ENCODE measurements at regions not wholly inside any gene's neighbourhood (a gene's known extent, or its start where the extent isn't known, plus 50 kb on each side); places are given as distances from the start of the nearest gene placed in this dataset.

GRCh38 chr22:27204280-27204679 is 546.9 kb downstream of the MIAT start:
- WGBS (ENCODE audit: extremely low coverage, insufficient read length, low lambda C conversion rate): no CpG with 5 or more reads among the region's 5 CpGs
- Mint-ChIP-seq H3K27ac (no peak overlapping the region), H3K4me1 (peaks cover 28 to 34% of the 10 kb centered on the region in 2 experiments)

More at GRCh38 chr22:27204280-27204679, 546.9 kb downstream of the MIAT start:
- Histone ChIP-seq H2BK5ac (ENCODE audit: insufficient read length, low read length) (no peak overlapping the region), H3K23me2 (ENCODE audit: insufficient read length, low read depth, low read length, poor library complexity, severe bottlenecking) (no peaks in the 10 kb centered on the region), H3K27ac (ENCODE audit: insufficient read length, low read depth, low read length) (no peak overlapping the region), H3K79me1 (ENCODE audit: insufficient read depth, low read depth, low read length, poor library complexity, severe bottlenecking) (no peaks in the 10 kb centered on the region), H4K91ac (ENCODE audit: insufficient read length, low read depth, low read length) (no peak overlapping the region), H2BK12ac (ENCODE audit: insufficient read length, low read depth, low read length) (no peak overlapping the region), H3K9me3 (ENCODE audit: control insufficient read depth, low read depth, low read length) (no peaks in the 10 kb centered on the region), H2BK120ac (ENCODE audit: low read depth, low read length, poor library complexity, severe bottlenecking) (no peak overlapping the region), H2AK5ac (ENCODE audit: insufficient read length, low read length) (no peak overlapping the region), H2BK15ac (ENCODE audit: low read depth, low read length) (no peak overlapping the region), H3T11ph (ENCODE audit: low read length) (no peak overlapping the region), H2AFZ (ENCODE audit: low read length) (no peak overlapping the region), H3K23ac (ENCODE audit: insufficient read length, low read depth, low read length) (no peak overlapping the region), H4K5ac (ENCODE audit: insufficient read length, low read depth, low read length) (no peak overlapping the region), H3K27me3 (ENCODE audit: insufficient read depth, low read length) (no peaks in the 10 kb centered on the region), H3K4me2 (ENCODE audit: insufficient read depth, insufficient read length, low read length) (no peak overlapping the region), H4K20me1 (ENCODE audit: control insufficient read depth, insufficient read depth, insufficient read length) (no peaks in the 10 kb centered on the region), H3K14ac (ENCODE audit: insufficient read depth, low read length) (no peak overlapping the region), H2BK20ac (ENCODE audit: low read depth, low read length, poor library complexity, severe bottlenecking) (no peak overlapping the region), H3K56ac (ENCODE audit: insufficient read length, low read depth, low read length) (no peak overlapping the region), H3K79me2 (ENCODE audit: insufficient read depth, low read length) (no peaks in the 10 kb centered on the region), H3K4ac (ENCODE audit: low read depth, low read length) (no peak overlapping the region), H3K18ac (ENCODE audit: insufficient read length, low read depth, low read length) (no peak overlapping the region), H3K4me1 (ENCODE audit: insufficient read depth, low read length) (peaks cover 2% of the 10 kb centered on the region; the same call in 1 of the 2 replicates), H3K9ac (ENCODE audit: extremely low read depth, insufficient read length, low read length) (no peak overlapping the region), H4K8ac (replicated peaks; ENCODE audit: insufficient read length, low read depth, low read length) (no peak overlapping the region)
- TF ChIP-seq CTCF (conservative IDR thresholded peaks at IDR 0.05): no peak
- DNase-seq: no peak
- Mint-ChIP-seq H3K4me3 (no peak overlapping the region), H3K36me3 (ENCODE audit: insufficient read depth in 1 of 3, low read depth in 3 of 3) (no peaks in the 10 kb centered on the region), H3K27me3 (ENCODE audit: low read depth) (no peaks in the 10 kb centered on the region; the same call in none of the 2 replicates), H3K9me3 (no peaks in the 10 kb centered on the region; a peak in 1 of 5 replicates)
